Activated T-cell treated with anti-CD3 and anti-CD28 coated beads for 48 hours (primary cell): ENCODE measurements at regions not wholly inside any gene's neighbourhood (a gene's known extent, or its start where the extent isn't known, plus 50 kb on each side); places are given as distances from the start of the nearest gene placed in this dataset.
"Not testable (repeated sequence)": the region's sequence is repeated elsewhere in the genome, so short reads cannot be mapped to it uniquely, and the experiment has no call there.

Source experiments
- DNase-seq: peaks from one replicate; pipeline ENCODE4 v3.0.0-alpha.2; 2020; ENCODE audit warnings: low read depth

GRCh38 chr2:3899536-3900155 is 196.3 kb downstream of the DCDC2C start:
- no peak for DNase-seq

GRCh38 chr2:3902131-3902530 is 198.8 kb downstream of the DCDC2C start:
- no peak for DNase-seq

- no peak for DNase-seq
Measured at GRCh38 chr2:3904061-3904460, 200.7 kb downstream of the DCDC2C start.

DNA sequence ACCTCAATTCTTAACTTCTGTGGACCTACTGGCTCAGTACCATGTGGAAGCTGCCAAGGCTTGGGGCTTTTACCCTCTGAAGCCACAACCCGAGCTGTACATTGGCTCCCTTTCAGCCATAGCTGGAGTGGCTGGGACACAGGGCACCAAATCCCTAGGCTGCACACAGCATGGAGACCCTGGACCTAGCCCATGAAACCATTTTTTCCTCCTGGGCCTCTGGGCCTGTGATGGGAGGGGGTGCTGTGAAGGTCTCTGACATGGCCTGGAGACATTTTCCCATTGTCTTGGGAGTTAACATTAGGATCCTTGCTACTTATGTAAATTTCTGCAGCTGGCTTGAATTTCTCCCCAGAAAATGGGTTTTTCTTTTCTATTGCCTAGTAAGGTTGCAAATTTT is 205.1 kb downstream of the DCDC2C start:
- DNase-seq = not testable (repeated sequence)

DNA sequence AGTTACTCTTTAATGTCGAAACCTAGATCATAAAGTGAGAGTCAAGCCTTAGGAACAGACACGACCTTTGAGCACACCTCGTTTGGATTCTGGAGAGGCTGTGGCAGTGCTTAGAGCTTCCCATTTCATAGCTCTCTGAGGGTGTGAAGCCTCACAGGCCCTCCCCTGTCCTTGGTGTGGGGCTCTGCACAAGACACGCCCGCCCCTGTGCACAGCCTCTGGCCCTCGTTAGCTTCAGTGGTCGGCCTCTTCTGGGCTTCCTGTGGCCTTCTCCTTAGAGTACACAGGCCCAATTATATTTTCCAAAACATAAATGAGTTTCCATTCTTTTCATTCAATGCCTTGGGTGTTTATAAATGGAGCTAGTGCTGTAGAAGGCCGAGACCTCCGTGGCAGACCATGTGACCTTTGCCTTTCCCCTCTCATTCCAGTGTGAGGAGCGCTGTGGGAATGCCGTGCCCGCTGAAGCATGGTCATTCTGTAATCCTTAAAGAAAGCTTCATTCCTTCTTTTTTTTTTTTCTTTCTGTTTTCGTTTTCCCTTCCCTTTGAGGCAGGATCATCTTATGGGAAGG is 208.6 kb downstream of the DCDC2C start:
- DNase-seq = no peak

DNA sequence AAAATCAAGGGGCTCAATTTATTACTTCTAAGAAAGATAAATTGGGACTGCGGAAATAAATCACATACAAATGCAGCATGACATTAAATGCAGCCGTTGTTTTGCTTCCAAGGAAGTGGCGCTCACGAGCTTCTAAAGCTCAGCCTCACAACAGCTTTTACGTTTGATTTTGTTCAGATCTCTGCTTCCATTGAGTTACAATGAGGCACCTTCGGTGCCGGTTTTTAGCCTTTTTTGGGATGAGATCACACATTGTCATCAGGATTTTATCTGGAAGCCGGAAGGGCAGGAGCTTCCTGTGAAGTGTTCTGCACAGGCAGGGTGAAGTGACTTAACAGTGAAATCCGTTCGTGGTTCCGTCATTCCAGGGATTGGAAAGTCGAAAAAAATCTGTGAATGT is 209.8 kb downstream of the DCDC2C start:
- no peak for DNase-seq

DNA sequence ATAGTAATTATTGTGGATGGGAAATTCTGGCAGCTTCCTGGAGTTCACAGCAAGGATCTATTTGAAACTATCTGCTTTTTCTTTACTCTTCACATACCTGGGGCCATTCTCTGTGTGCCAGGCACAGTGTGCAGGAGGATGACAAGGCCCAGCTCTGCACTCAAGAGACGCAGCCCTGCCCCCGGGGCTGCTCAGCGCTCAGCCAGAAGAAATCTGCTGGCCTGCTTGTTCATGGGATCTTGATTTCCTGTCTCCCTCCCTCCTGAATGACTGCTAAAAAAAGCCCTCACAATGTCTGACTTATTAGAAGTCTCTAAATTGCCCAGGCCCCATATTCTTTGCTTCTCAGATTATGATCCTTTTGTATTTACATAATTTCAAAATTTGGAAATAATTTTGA is 210.9 kb downstream of the DCDC2C start:
- DNase-seq = no peak

- no peak for DNase-seq
Measured at GRCh38 chr2:3927031-3927430, 223.7 kb downstream of the DCDC2C start.

GRCh38 chr2:3929374-3929773 is 226.0 kb downstream of the DCDC2C start:
- DNase-seq = no peak

GRCh38 chr2:3930246-3930645 is 226.9 kb downstream of the DCDC2C start:
- no peak for DNase-seq

DNA sequence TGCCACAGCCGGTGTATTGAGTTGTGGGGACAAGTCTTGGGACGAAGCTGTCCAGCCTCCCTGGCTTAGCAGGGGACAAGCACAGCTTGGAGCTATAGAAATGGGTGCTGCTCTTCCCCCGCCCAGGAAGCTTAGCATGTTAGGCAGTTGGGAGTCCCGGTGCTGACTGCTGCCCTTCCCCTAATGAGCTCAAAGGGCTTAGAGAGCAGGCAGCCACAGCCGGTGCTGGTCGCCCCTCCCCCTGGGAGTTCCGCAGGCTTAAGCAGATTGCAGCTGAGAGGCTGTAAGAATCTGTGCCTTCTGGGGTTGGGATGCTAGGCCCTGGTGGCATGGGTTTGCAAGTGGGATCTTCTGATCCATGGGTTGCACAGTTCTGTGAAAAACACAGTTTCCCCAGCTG is 237.3 kb downstream of the DCDC2C start:
- DNase-seq = no peak

DNA sequence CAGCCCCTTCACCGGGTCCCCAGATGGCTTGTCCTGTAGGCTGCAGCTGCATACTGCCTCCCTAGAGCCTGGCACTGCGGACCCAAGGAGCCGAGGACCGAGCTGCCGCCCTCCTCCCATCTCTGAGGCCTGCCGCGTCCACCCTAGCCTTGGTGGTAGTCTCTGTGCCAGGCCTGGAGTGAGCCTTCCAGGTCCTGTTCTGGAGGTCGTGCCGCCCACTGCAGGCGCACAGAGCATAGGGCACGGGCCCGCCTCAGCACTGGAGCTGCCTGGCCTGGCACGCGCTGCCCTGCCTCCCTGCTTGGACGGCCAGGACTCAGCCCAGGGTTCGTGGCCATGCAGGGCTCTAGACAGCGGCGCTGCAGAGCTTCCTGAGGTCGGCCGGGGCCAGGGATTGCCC is 239.5 kb downstream of the DCDC2C start:
- DNase-seq = no peak

GRCh38 chr2:3944071-3944470 is 240.7 kb downstream of the DCDC2C start:
- DNase-seq = no peak

GRCh38 chr2:3944841-3945240 is 241.5 kb downstream of the DCDC2C start:
- no peak for DNase-seq

DNA sequence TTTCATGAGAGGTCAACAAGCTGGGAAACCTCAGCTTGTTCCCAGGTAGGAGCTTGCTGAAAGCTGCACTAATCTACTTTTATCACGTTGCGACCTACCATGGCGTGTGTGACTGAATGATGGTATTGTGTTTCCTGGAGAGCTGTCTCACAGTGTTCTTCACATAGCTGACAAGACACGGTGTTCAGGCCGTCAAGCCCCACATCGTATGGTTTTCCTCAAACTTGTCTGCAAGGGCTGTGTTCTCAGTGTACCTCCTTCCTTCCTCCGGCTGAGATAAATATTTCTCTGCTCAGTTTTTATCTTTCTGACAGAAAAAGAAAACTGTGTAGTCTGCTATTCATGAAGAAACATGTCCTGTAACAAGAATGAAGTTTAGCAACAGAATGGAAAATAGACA is 244.8 kb downstream of the DCDC2C start:
- no peak for DNase-seq

GRCh38 chr2:3951131-3951954 is 248.0 kb downstream of the DCDC2C start:
- DNase-seq = no peak

DNA sequence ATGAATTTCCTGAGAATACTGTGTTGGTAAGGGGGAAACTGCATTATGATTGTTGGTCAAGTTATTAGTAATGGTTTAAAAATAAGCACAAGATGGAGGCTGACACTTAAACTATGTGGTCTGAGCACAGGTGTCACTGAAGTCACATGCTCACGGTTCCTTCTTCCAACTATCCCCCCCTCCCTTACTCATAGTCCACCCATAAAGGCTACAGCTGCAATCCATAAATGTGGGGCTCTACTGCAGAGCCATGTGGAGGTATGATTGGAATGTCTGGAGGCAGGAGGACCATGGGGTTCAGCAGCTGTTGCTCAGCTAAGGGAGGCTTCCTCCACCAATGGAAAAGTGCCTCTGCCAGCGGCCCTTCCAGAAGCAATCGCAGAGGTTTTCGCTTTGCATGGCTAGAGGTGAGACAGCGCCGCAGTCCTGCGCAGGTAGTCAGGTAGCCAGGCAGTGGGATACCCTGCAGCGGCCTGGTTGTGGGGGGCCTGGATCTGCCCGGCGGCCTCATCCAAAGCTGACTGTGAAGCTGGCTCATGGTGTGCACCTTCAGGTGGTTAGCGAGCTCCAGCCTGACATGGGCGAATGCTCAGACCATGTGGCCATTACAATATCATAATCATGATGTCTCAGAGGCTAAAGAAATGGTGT is 249.6 kb downstream of the DCDC2C start:
- DNase-seq = no peak

- no peak for DNase-seq
Measured at GRCh38 chr2:3954261-3954660, 250.9 kb downstream of the DCDC2C start.

- DNase-seq = no peak
Measured at GRCh38 chr2:3956406-3956805, 253.0 kb downstream of the DCDC2C start.

DNA sequence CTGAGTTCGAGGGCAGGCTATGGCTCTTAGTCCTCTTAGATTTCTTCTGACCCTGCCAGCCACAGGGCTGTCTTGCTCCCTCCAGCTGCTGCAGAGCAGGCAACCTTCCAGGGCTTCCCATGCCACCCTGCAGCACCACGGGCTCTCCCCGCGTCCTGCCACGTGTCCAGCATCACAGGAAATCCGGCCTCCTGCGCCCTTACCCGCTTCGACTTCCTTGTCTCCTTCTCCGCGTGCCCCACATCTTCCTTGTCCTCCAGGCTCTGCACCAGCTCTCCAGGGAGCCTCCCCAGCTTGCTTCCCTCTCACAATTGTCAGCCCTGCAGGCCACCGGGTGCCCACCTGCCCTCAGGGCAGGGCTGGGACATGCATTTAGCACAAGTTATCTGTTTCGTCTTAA is 253.5 kb downstream of the DCDC2C start:
- DNase-seq = no peak

- DNase-seq = no peak
Measured at GRCh38 chr2:3958465-3958864, 255.1 kb downstream of the DCDC2C start.

- DNase-seq = no peak
Measured at GRCh38 chr2:3958969-3959368, 255.6 kb downstream of the DCDC2C start.

- no peak for DNase-seq
Measured at GRCh38 chr2:3959372-3959771, 256.0 kb downstream of the DCDC2C start.
